ENCODE measurements at regions not wholly inside any gene's neighbourhood (a gene's known extent, or its start where the extent isn't known, plus 50 kb on each side); places are given as distances from the start of the nearest gene placed in this dataset.

DNA sequence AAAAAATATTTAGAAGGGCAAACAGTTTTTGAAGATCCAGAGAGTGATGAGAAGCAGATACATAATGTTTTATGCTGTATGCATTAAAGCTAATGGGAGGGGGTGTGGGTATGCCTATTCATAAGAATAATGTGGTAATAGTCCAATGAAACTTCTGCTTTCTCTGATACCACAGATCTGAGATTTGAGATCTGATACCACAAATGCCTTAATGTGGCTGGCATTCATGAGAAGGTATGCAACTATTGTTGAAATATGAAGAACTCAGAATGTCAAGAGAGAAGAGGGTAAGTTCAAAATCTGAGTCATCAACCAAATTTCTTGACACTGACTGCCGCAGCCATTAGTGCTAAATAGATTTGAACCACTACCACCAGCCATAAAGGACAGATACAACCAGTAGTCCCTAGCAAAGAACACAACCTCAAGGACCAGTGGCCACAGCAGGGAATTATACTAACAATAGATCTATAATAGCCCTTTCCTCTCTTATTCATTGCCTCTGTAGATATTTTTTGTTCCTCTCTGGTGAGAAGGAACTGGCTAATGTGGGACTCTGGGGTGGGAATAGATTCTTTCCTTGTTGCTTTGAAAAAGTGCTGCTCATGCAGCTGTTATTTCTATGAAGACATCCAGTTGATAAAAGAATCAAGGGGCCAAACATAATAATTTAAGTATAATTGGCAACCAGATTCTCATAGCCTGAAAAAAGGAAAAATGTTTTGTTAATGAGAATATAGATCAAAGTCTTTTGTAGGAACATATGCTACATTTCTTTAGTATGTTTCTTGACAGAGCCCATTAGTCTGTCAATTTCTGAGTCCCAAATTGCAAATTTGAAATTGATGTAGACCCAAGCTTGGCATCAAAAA lies 256.5 kb upstream of the ZNF608 start:
- Mint-ChIP-seq H3K4me1 (peaks cover 74% of the 10 kb centered on the region), H3K9me3 (no peaks in the 10 kb centered on the region), H3K27me3 (ENCODE audit: low read depth) (no peaks in the 10 kb centered on the region), H3K4me3 (peak overlapping the region; percentile 41), H3K27ac (ENCODE audit: unreplicated experiment) (no peak overlapping the region), H3K36me3 (ENCODE audit: low read depth) (no peaks in the 10 kb centered on the region)
- no peak for DNase-seq (ENCODE audit: low read depth, low spot score)
- TF ChIP-seq, protein P1, sequence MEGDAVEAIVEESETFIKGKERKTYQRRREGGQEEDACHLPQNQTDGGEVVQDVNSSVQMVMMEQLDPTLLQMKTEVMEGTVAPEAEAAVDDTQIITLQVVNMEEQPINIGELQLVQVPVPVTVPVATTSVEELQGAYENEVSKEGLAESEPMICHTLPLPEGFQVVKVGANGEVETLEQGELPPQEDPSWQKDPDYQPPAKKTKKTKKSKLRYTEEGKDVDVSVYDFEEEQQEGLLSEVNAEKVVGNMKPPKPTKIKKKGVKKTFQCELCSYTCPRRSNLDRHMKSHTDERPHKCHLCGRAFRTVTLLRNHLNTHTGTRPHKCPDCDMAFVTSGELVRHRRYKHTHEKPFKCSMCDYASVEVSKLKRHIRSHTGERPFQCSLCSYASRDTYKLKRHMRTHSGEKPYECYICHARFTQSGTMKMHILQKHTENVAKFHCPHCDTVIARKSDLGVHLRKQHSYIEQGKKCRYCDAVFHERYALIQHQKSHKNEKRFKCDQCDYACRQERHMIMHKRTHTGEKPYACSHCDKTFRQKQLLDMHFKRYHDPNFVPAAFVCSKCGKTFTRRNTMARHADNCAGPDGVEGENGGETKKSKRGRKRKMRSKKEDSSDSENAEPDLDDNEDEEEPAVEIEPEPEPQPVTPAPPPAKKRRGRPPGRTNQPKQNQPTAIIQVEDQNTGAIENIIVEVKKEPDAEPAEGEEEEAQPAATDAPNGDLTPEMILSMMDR (conservative IDR thresholded peaks at IDR 0.05), result no peak

- TF ChIP-seq, protein P1 (conservative IDR thresholded peaks at IDR 0.05), result no peak
- no peaks in the 10 kb centered on the region for H3K36me3 Mint-ChIP-seq (ENCODE audit: low read depth)
- H3K9me3 Mint-ChIP-seq, result no peaks in the 10 kb centered on the region
- H3K4me1 Mint-ChIP-seq, result peaks cover 78% of the 10 kb centered on the region
- H3K4me3 Mint-ChIP-seq, result no peak overlapping the region
- H3K27ac Mint-ChIP-seq (ENCODE audit: unreplicated experiment), result peak overlapping the region; percentile 87
- no peaks in the 10 kb centered on the region for H3K27me3 Mint-ChIP-seq (ENCODE audit: low read depth)
- DNase-seq (ENCODE audit: low read depth, low spot score), result no peak
These were observed 257.6 kb upstream of the ZNF608 start for GRCh38 chr5:125004009-125004408.

GRCh38 chr5:125005266-125005665 lies 258.8 kb upstream of the ZNF608 start:
- no peak overlapping the region for H3K4me3 Mint-ChIP-seq
- H3K27me3 Mint-ChIP-seq (ENCODE audit: low read depth), result no peaks in the 10 kb centered on the region
- no peak for DNase-seq (ENCODE audit: low read depth, low spot score)
- H3K27ac Mint-ChIP-seq (ENCODE audit: unreplicated experiment), result peak overlapping the region; percentile 81
- no peaks in the 10 kb centered on the region for H3K9me3 Mint-ChIP-seq
- peaks cover 85% of the 10 kb centered on the region for H3K4me1 Mint-ChIP-seq
- no peaks in the 10 kb centered on the region for H3K36me3 Mint-ChIP-seq (ENCODE audit: low read depth)
- TF ChIP-seq, protein P1 (conservative IDR thresholded peaks at IDR 0.05), result no peak

DNA sequence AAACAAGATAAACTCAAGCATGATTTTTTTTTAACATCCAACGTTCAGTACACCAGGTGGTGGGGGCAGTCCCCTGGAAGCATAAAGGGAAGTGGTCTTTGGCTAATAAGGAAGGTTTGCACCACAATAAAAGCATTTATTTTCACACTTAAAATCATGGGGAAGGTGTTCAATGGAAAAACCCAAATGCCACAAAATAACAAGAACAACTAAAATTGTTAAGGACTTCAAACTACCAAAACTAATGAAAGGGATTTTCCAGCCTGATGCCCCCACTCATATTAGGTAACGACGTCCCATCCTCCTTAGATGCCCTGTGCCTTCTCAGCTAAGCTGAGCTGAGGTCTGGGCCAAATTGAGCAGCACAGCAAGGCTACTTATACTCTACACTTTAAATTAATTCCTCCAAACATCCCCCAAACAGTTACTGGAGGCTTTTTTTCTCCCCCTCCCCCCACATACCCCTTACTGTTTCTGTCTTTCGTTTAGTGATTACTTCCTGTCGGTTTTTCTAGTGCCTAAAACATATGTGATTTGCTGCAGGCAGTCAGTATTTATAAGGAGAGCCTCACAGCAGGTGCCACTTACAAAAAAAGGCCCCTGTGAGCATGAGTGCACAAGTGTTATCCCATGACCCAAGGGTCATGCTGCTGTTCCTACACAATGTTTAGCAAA lies 259.7 kb upstream of the ZNF608 start:
- peaks cover 90% of the 10 kb centered on the region for H3K4me1 Mint-ChIP-seq
- TF ChIP-seq, protein P1 (conservative IDR thresholded peaks at IDR 0.05), result no peak
- H3K4me3 Mint-ChIP-seq, result peak overlapping the region; percentile 71
- H3K27ac Mint-ChIP-seq (ENCODE audit: unreplicated experiment), result peak overlapping the region; percentile 6
- DNase-seq (ENCODE audit: low read depth, low spot score), result peak; percentile 16
- no peaks in the 10 kb centered on the region for H3K36me3 Mint-ChIP-seq (ENCODE audit: low read depth)
- H3K9me3 Mint-ChIP-seq, result no peaks in the 10 kb centered on the region
- H3K27me3 Mint-ChIP-seq (ENCODE audit: low read depth), result no peaks in the 10 kb centered on the region

GRCh38 chr5:125010356-125010755 lies 263.9 kb upstream of the ZNF608 start:
- peaks cover 79% of the 10 kb centered on the region for H3K4me1 Mint-ChIP-seq
- TF ChIP-seq, protein P1 (conservative IDR thresholded peaks at IDR 0.05), result no peak
- H3K4me3 Mint-ChIP-seq, result no peak overlapping the region
- no peaks in the 10 kb centered on the region for H3K27me3 Mint-ChIP-seq (ENCODE audit: low read depth)
- H3K36me3 Mint-ChIP-seq (ENCODE audit: low read depth), result no peaks in the 10 kb centered on the region
- H3K9me3 Mint-ChIP-seq, result no peaks in the 10 kb centered on the region
- DNase-seq (ENCODE audit: low read depth, low spot score), result no peak
- peak overlapping the region; percentile 40 for H3K27ac Mint-ChIP-seq (ENCODE audit: unreplicated experiment)

All from neural crest cell (in vitro differentiated cells).